ENCODE measurements at regions not wholly inside any gene's neighbourhood (a gene's known extent, or its start where the extent isn't known, plus 50 kb on each side); places are given as distances from the start of the nearest gene placed in this dataset.

- TF ChIP-seq CTCF (IDR thresholded peaks at IDR 0.05; ENCODE audit: low read depth, low read length), result peak; percentile 86
- no peak for TF ChIP-seq EZH2phosphoT487 (IDR thresholded peaks at IDR 0.05; ENCODE audit: low read depth)
These were observed 105.5 kb downstream of the SEPTIN7 start for GRCh38 chr7:35906191-35906908.
